GM23338 (cell line): ENCODE measurements at regions not wholly inside any gene's neighbourhood (a gene's known extent, or its start where the extent isn't known, plus 50 kb on each side); places are given as distances from the start of the nearest gene placed in this dataset.
A peak's percentile ranks its signal among the peaks of the same experiment; 100 is the strongest.

Experiments used
- ATAC-seq: fragments of 200-7000 bp; cut with Tn5 transposase; 3 replicates; pipeline ENCODE4 v1.9.1; 2020
- DNase-seq: peaks from one replicate; pipeline ENCODE4 v3.0.0-alpha.2; 2015; ENCODE audit warnings: low spot score
- H2AFZ ChIP-seq: fragments of 200-600 bp; sonication (generic); 2 replicates; pipeline ENCODE4 v1.8.0; 2016; ENCODE audit warnings: antibody characterized with exemption, mild to moderate bottlenecking, moderate library complexity
- H3F3A ChIP-seq: fragments of 200-600 bp; sonication (generic); replicated peaks from 2 replicates; pipeline ENCODE4 v1.8.0; 2017; ENCODE audit warnings: antibody characterized with exemption, mixed run types, low read depth
- H3K27ac ChIP-seq: fragments of 200-600 bp; sonication (generic); 2 replicates; pipeline ENCODE4 v1.6.1; 2016; ENCODE audit warnings: low read depth
- H3K27me3 ChIP-seq: fragments of 200-600 bp; sonication (generic); 2 replicates; pipeline ENCODE4 v1.8.0; 2016; ENCODE audit warnings: mild to moderate bottlenecking, mixed run types, moderate library complexity; ENCODE audit not compliant: insufficient read depth
- H3K36me3 ChIP-seq: fragments of 200-600 bp; sonication (generic); 2 replicates; pipeline ENCODE4 v1.8.0; 2016; ENCODE audit warnings: mild to moderate bottlenecking; ENCODE audit not compliant: insufficient read depth
- H3K4me1 ChIP-seq: fragments of 200-600 bp; sonication (generic); 2 replicates; pipeline ENCODE4 v1.8.0; 2016; ENCODE audit warnings: mild to moderate bottlenecking, moderate library complexity; ENCODE audit not compliant: insufficient read depth
- H3K4me2 ChIP-seq: fragments of 200-600 bp; sonication (generic); 2 replicates; pipeline ENCODE4 v1.7.1; 2017; ENCODE audit warnings: mixed run types
- H3K4me3 ChIP-seq: fragments of 200-600 bp; sonication (generic); 2 replicates; pipeline ENCODE4 v1.6.1; 2016; ENCODE audit warnings: mixed run types
- H3K79me2 ChIP-seq: fragments of 200-600 bp; sonication (generic); replicated peaks from 2 replicates; pipeline ENCODE4 v1.8.0; 2017; ENCODE audit warnings: mild to moderate bottlenecking; ENCODE audit not compliant: insufficient read depth
- H3K9me2 ChIP-seq: fragments of 200-600 bp; sonication (generic); 2 replicates; pipeline ENCODE4 v1.8.0; 2017; ENCODE audit not compliant: insufficient read depth
- H4K20me1 ChIP-seq: fragments of 200-600 bp; sonication (generic); replicated peaks from 2 replicates; pipeline ENCODE4 v1.8.0; 2017; ENCODE audit warnings: mild to moderate bottlenecking; ENCODE audit not compliant: insufficient read depth
- H3K27ac Mint-ChIP-seq: 2 replicates; pipeline ENCODE4 v1.8.0; 2020; ENCODE audit warnings: inconsistent platforms, mild to moderate bottlenecking, moderate library complexity, mixed read lengths
- H3K27me3 Mint-ChIP-seq: 3 replicates; pipeline ENCODE4 v1.8.0; 2022; ENCODE audit warnings: low read depth, mild to moderate bottlenecking, moderate library complexity, mixed read lengths, inconsistent platforms; ENCODE audit not compliant: insufficient read depth, poor library complexity
- H3K36me3 Mint-ChIP-seq: 3 replicates; pipeline ENCODE4 v1.8.0; 2021; ENCODE audit warnings: low read depth, mild to moderate bottlenecking, inconsistent platforms, moderate library complexity, mixed read lengths
- H3K4me1 Mint-ChIP-seq: 3 replicates; pipeline ENCODE4 v1.8.0; 2020; ENCODE audit warnings: mild to moderate bottlenecking, inconsistent platforms, mixed read lengths
- H3K4me3 Mint-ChIP-seq: 3 replicates; pipeline ENCODE4 v1.8.0; 2021; ENCODE audit warnings: moderate library complexity, mild to moderate bottlenecking, inconsistent platforms, mixed read lengths
- H3K9me3 Mint-ChIP-seq: 3 replicates; pipeline ENCODE4 v1.8.0; 2020; ENCODE audit warnings: moderate library complexity, mild to moderate bottlenecking, inconsistent platforms, mixed read lengths
- CREB1 ChIP-seq: fragments of 250-450 bp; sonication (Bioruptor Pico); IDR thresholded peaks from 2 replicates; pipeline ENCODE4 v1.5.0; 2020; ENCODE audit warnings: low read depth, mild to moderate bottlenecking, moderate library complexity
- EZH2 ChIP-seq: fragments of 200-600 bp; sonication (generic); IDR thresholded peaks from one replicate; pipeline ENCODE4 v1.8.0; 2017; ENCODE audit warnings: antibody characterized with exemption, mild to moderate bottlenecking, low read depth; ENCODE audit not compliant: unreplicated experiment
- EZH2phosphoT487 ChIP-seq: fragments of 200-600 bp; sonication (generic); IDR thresholded peaks from one replicate; pipeline ENCODE4 v1.8.1; 2018; ENCODE audit warnings: antibody characterized with exemption; ENCODE audit not compliant: unreplicated experiment
- JUNB ChIP-seq: IDR thresholded peaks from one replicate; pipeline ENCODE4 v1.6.1; 2016; ENCODE audit warnings: antibody characterized with exemption; ENCODE audit not compliant: unreplicated experiment
- NANOG ChIP-seq: IDR thresholded peaks from 2 replicates; pipeline ENCODE4 v1.6.1; 2016; ENCODE audit warnings: antibody characterized with exemption, borderline replicate concordance
- POLR2AphosphoS5 ChIP-seq: IDR thresholded peaks from 2 replicates; pipeline ENCODE4 v1.6.1; 2016; ENCODE audit warnings: antibody characterized with exemption, low read depth
- STAT1 ChIP-seq: IDR thresholded peaks from one replicate; pipeline ENCODE4 v1.6.1; 2016; ENCODE audit warnings: antibody characterized with exemption; ENCODE audit not compliant: unreplicated experiment
- ZNF331 ChIP-seq: fragments of 250-450 bp; sonication (Bioruptor Pico); IDR thresholded peaks from 2 replicates; pipeline ENCODE4 v1.5.0; 2020; ENCODE audit warnings: low read depth, mild to moderate bottlenecking, moderate library complexity
- TF ChIP-seq, protein P1 (sequence below): IDR thresholded peaks from one replicate; pipeline ENCODE4 v1.6.1; 2018; ENCODE audit warnings: antibody characterized with exemption; ENCODE audit not compliant: unreplicated experiment
- TF ChIP-seq, protein P2 (sequence below), 2 experiments: fragments of 200-600 bp in 1 of 2; sonication (generic) in 1 of 2; conservative IDR thresholded peaks; 2 replicates each; pipeline versions ENCODE4 v1.5.1 to v1.6.1; 2016 to 2017; ENCODE audit warnings: antibody characterized with exemption in 2 of 2, low read depth in 2 of 2, mild to moderate bottlenecking in 2 of 2, moderate library complexity in 1 of 2
- TF ChIP-seq, protein P3 (sequence below): IDR thresholded peaks from 2 replicates; pipeline ENCODE4 v1.6.1; 2016; ENCODE audit warnings: antibody characterized with exemption

DNA sequence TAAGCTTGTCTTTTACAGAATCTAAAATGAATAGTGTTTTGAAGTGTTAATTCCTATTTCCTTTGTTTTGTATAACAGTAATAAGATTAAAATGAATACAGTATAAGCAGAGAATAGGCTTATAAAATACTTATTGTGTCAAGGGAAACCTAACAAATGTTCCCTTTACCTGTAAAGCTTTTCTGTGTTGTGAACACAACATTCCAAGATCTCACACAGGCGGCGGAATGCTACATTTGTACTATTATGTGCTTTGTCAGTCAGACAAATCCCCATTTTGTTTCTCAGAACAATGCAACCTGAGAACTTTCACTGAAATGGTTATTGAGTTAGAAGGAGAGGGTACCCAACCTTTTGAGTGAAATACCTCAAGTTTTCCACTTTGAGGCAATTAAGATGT lies 1170.3 kb downstream of the OLFM4 start:
- Histone ChIP-seq H3K4me1 (peaks cover 34% of the 10 kb centered on the region), H4K20me1 (no peaks in the 10 kb centered on the region), H3K27ac (no peak overlapping the region), H3F3A (no peaks in the 10 kb centered on the region), H3K4me2 (no peak overlapping the region), H3K36me3 (no peaks in the 10 kb centered on the region), H3K4me3 (no peak overlapping the region), H3K9me2 (no peaks in the 10 kb centered on the region), H2AFZ (0 out of 2 replicates have a peak overlapping the region, but pooled peaks have one; percentile 11), H3K79me2 (no peaks in the 10 kb centered on the region), H3K27me3 (no peaks in the 10 kb centered on the region)
- Mint-ChIP-seq H3K27me3 (peaks cover 1% of the 10 kb centered on the region), H3K9me3 (no peaks in the 10 kb centered on the region), H3K4me3 (no peak overlapping the region), H3K36me3 (no peaks in the 10 kb centered on the region; the same call in 2 of the 3 replicates), H3K27ac (0 out of 2 replicates have a peak overlapping the region, but pooled peaks have one; percentile 15), H3K4me1 (peaks cover 30% of the 10 kb centered on the region)
- no peak for DNase-seq
- ATAC-seq, result no peak
- TF ChIP-seq EZH2, result no peak
- TF ChIP-seq, protein P1, sequence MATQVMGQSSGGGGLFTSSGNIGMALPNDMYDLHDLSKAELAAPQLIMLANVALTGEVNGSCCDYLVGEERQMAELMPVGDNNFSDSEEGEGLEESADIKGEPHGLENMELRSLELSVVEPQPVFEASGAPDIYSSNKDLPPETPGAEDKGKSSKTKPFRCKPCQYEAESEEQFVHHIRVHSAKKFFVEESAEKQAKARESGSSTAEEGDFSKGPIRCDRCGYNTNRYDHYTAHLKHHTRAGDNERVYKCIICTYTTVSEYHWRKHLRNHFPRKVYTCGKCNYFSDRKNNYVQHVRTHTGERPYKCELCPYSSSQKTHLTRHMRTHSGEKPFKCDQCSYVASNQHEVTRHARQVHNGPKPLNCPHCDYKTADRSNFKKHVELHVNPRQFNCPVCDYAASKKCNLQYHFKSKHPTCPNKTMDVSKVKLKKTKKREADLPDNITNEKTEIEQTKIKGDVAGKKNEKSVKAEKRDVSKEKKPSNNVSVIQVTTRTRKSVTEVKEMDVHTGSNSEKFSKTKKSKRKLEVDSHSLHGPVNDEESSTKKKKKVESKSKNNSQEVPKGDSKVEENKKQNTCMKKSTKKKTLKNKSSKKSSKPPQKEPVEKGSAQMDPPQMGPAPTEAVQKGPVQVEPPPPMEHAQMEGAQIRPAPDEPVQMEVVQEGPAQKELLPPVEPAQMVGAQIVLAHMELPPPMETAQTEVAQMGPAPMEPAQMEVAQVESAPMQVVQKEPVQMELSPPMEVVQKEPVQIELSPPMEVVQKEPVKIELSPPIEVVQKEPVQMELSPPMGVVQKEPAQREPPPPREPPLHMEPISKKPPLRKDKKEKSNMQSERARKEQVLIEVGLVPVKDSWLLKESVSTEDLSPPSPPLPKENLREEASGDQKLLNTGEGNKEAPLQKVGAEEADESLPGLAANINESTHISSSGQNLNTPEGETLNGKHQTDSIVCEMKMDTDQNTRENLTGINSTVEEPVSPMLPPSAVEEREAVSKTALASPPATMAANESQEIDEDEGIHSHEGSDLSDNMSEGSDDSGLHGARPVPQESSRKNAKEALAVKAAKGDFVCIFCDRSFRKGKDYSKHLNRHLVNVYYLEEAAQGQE, result no peak
- no peak for TF ChIP-seq STAT1
- TF ChIP-seq CREB1, result no peak
- TF ChIP-seq, protein P2, sequence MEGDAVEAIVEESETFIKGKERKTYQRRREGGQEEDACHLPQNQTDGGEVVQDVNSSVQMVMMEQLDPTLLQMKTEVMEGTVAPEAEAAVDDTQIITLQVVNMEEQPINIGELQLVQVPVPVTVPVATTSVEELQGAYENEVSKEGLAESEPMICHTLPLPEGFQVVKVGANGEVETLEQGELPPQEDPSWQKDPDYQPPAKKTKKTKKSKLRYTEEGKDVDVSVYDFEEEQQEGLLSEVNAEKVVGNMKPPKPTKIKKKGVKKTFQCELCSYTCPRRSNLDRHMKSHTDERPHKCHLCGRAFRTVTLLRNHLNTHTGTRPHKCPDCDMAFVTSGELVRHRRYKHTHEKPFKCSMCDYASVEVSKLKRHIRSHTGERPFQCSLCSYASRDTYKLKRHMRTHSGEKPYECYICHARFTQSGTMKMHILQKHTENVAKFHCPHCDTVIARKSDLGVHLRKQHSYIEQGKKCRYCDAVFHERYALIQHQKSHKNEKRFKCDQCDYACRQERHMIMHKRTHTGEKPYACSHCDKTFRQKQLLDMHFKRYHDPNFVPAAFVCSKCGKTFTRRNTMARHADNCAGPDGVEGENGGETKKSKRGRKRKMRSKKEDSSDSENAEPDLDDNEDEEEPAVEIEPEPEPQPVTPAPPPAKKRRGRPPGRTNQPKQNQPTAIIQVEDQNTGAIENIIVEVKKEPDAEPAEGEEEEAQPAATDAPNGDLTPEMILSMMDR (conservative IDR thresholded peaks at IDR 0.05; ENCODE audit: low read depth in 2 of 2), result no peak
- TF ChIP-seq NANOG, result no peak
- TF ChIP-seq ZNF331 (CRISPR knock-in tag), result no peak
- no peak for TF ChIP-seq JUNB

DNA sequence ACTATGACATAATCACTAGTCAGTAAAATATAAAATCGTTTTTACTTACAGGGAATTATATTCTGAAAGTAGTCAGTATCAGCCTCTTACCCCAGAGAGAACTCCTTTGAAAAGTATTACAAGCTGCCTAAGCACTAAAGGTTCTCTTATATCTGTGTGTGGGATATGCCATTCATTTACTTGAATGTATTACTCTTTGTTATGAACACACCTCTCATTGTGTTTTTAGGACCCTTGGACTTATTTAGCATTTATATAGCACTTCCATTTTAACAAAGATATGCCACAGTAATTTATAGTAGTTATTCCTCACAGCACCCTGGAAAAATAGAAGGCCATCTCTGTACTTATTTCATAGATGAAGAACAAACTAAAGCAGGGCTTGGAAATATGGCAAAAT lies 1178.0 kb downstream of the OLFM4 start:
- Mint-ChIP-seq H3K4me3 (no peak overlapping the region), H3K4me1 (peaks cover 8% of the 10 kb centered on the region; the same call in 2 of the 3 replicates), H3K27me3 (peaks cover 1% of the 10 kb centered on the region), H3K9me3 (no peaks in the 10 kb centered on the region), H3K36me3 (no peaks in the 10 kb centered on the region), H3K27ac (no peak overlapping the region)
- Histone ChIP-seq H3F3A (no peaks in the 10 kb centered on the region), H3K36me3 (no peaks in the 10 kb centered on the region), H3K4me2 (no peak overlapping the region), H4K20me1 (no peaks in the 10 kb centered on the region), H2AFZ (no peak overlapping the region), H3K4me3 (no peak overlapping the region), H3K27me3 (no peaks in the 10 kb centered on the region), H3K79me2 (no peaks in the 10 kb centered on the region), H3K4me1 (peaks cover 17% of the 10 kb centered on the region), H3K9me2 (no peaks in the 10 kb centered on the region), H3K27ac (no peak overlapping the region)
- ATAC-seq (no peak), DNase-seq (no peak)
- TF ChIP-seq, protein P3, sequence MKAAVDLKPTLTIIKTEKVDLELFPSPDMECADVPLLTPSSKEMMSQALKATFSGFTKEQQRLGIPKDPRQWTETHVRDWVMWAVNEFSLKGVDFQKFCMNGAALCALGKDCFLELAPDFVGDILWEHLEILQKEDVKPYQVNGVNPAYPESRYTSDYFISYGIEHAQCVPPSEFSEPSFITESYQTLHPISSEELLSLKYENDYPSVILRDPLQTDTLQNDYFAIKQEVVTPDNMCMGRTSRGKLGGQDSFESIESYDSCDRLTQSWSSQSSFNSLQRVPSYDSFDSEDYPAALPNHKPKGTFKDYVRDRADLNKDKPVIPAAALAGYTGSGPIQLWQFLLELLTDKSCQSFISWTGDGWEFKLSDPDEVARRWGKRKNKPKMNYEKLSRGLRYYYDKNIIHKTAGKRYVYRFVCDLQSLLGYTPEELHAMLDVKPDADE, result no peak
- TF ChIP-seq EZH2, result no peak
- no peak for TF ChIP-seq ZNF331 (CRISPR knock-in tag)
- TF ChIP-seq, protein P1, result no peak
- TF ChIP-seq, protein P2 (conservative IDR thresholded peaks at IDR 0.05; ENCODE audit: low read depth in 2 of 2), result no peak
- no peak for TF ChIP-seq CREB1
- no peak for TF ChIP-seq NANOG
- no peak for TF ChIP-seq POLR2AphosphoS5
- TF ChIP-seq EZH2phosphoT487, result no peak
- no peak for TF ChIP-seq STAT1
- no peak for TF ChIP-seq JUNB
